ENCODE measurements at regions not wholly inside any gene's neighbourhood (a gene's known extent, or its start where the extent isn't known, plus 50 kb on each side); places are given as distances from the start of the nearest gene placed in this dataset.

DNA sequence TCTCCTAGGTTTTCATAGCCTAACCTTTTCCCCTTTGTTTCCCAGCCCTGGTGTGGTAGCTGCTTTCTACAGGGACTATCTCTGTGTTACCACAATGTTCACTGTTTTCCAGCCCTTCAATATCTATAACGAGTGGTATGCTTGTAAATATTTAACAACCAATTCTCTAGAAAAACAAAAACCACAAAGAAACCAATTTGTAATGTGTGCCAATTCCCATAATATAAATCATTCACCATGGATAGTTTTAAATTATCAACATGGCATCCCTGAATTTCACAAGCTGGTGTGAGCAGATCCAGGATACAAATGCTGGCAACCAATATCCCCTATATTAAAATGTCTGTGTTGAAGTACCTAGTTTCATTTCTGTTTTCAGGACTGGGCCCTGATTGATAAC is 200.7 kb upstream of the FOXN2 start:
- TF ChIP-seq, protein P1, sequence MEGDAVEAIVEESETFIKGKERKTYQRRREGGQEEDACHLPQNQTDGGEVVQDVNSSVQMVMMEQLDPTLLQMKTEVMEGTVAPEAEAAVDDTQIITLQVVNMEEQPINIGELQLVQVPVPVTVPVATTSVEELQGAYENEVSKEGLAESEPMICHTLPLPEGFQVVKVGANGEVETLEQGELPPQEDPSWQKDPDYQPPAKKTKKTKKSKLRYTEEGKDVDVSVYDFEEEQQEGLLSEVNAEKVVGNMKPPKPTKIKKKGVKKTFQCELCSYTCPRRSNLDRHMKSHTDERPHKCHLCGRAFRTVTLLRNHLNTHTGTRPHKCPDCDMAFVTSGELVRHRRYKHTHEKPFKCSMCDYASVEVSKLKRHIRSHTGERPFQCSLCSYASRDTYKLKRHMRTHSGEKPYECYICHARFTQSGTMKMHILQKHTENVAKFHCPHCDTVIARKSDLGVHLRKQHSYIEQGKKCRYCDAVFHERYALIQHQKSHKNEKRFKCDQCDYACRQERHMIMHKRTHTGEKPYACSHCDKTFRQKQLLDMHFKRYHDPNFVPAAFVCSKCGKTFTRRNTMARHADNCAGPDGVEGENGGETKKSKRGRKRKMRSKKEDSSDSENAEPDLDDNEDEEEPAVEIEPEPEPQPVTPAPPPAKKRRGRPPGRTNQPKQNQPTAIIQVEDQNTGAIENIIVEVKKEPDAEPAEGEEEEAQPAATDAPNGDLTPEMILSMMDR (IDR thresholded peaks at IDR 0.05) = no peak
- TF ChIP-seq POLR2AphosphoS5 (IDR thresholded peaks at IDR 0.05) = no peak
- no peak for TF ChIP-seq POLR2A (IDR thresholded peaks at IDR 0.05)
